H9 (cell line): ENCODE measurements at regions not wholly inside any gene's neighbourhood (a gene's known extent, or its start where the extent isn't known, plus 50 kb on each side); places are given as distances from the start of the nearest gene placed in this dataset.

Source experiments
- DNase-seq: peaks from one replicate; pipeline ENCODE4 v3.0.0-alpha.2; 2017
- H2AFZ ChIP-seq: one replicate; pipeline ENCODE4 v1.6.1; 2013; ENCODE audit warnings: mild to moderate bottlenecking, low read length, control low read depth, moderate library complexity
- H2AK5ac ChIP-seq: 2 replicates; pipeline ENCODE4 v1.6.1; 2013; ENCODE audit warnings: low read length, control low read depth, mixed read lengths; ENCODE audit not compliant: insufficient read length
- H2BK120ac ChIP-seq: one replicate; pipeline ENCODE4 v1.6.1; 2013; ENCODE audit warnings: low read depth, mild to moderate bottlenecking, low read length, control low read depth, inconsistent platforms; ENCODE audit not compliant: poor library complexity, severe bottlenecking
- H2BK12ac ChIP-seq: 2 replicates; pipeline ENCODE4 v1.6.1; 2013; ENCODE audit warnings: low read length, control low read depth, mixed read lengths, low read depth; ENCODE audit not compliant: insufficient read length
- H2BK15ac ChIP-seq: 2 replicates; pipeline ENCODE4 v1.6.1; 2013; ENCODE audit warnings: low read depth, low read length, control low read depth
- H2BK20ac ChIP-seq: one replicate; pipeline ENCODE4 v1.6.1; 2013; ENCODE audit warnings: low read depth, mild to moderate bottlenecking, low read length, control low read depth, inconsistent platforms; ENCODE audit not compliant: poor library complexity, severe bottlenecking
- H2BK5ac ChIP-seq: 2 replicates; pipeline ENCODE4 v1.6.1; 2013; ENCODE audit warnings: low read length, control low read depth, mixed read lengths; ENCODE audit not compliant: insufficient read length
- H3K14ac ChIP-seq: 2 replicates; pipeline ENCODE4 v1.6.1; 2013; ENCODE audit warnings: low read length, control low read depth; ENCODE audit not compliant: insufficient read depth
- H3K18ac ChIP-seq: 2 replicates; pipeline ENCODE4 v1.6.1; 2013; ENCODE audit warnings: low read depth, mild to moderate bottlenecking, mixed read lengths, low read length, control low read depth; ENCODE audit not compliant: insufficient read length
- H3K23ac ChIP-seq: 2 replicates; pipeline ENCODE4 v1.6.1; 2013; ENCODE audit warnings: low read length, control low read depth, mixed read lengths, low read depth; ENCODE audit not compliant: insufficient read length
- H3K23me2 ChIP-seq: 2 replicates; pipeline ENCODE4 v1.6.1; 2013; ENCODE audit warnings: low read depth, mild to moderate bottlenecking, mixed read lengths, low read length, control low read depth; ENCODE audit not compliant: insufficient read length, poor library complexity, severe bottlenecking
- H3K27ac ChIP-seq: 2 replicates; pipeline ENCODE4 v1.5.1; 2013; ENCODE audit warnings: low read length, control low read depth, mixed read lengths, low read depth; ENCODE audit not compliant: insufficient read length
- H3K27me3 ChIP-seq: 2 replicates; pipeline ENCODE4 v1.6.1; 2013; ENCODE audit warnings: low read length, control low read depth, inconsistent platforms; ENCODE audit not compliant: insufficient read depth
- H3K4ac ChIP-seq: 2 replicates; pipeline ENCODE4 v1.6.1; 2013; ENCODE audit warnings: low read depth, mild to moderate bottlenecking, control low read depth, inconsistent platforms, low read length, moderate library complexity
- H3K4me1 ChIP-seq: 2 replicates; pipeline ENCODE4 v1.6.1; 2013; ENCODE audit warnings: low read length, control low read depth, inconsistent platforms; ENCODE audit not compliant: insufficient read depth
- H3K4me2 ChIP-seq: 2 replicates; pipeline ENCODE4 v1.6.1; 2013; ENCODE audit warnings: low read length, control low read depth, mixed read lengths; ENCODE audit not compliant: insufficient read length, insufficient read depth
- H3K56ac ChIP-seq: 2 replicates; pipeline ENCODE4 v1.6.1; 2013; ENCODE audit warnings: low read depth, mild to moderate bottlenecking, mixed read lengths, low read length, control low read depth; ENCODE audit not compliant: insufficient read length
- H3K79me1 ChIP-seq: 2 replicates; pipeline ENCODE4 v1.6.1; 2013; ENCODE audit warnings: low read depth, mild to moderate bottlenecking, moderate library complexity, low read length, control low read depth, inconsistent platforms; ENCODE audit not compliant: insufficient read depth, poor library complexity, severe bottlenecking
- H3K79me2 ChIP-seq: 2 replicates; pipeline ENCODE4 v1.6.1; 2013; ENCODE audit warnings: low read length, control low read depth, inconsistent platforms; ENCODE audit not compliant: insufficient read depth
- H3K9ac ChIP-seq: 2 replicates; pipeline ENCODE4 v1.6.1; 2013; ENCODE audit warnings: low read length, control low read depth, mixed read lengths; ENCODE audit not compliant: insufficient read length; ENCODE audit errors: extremely low read depth
- H3K9me3 ChIP-seq: one replicate; pipeline ENCODE4 v1.6.1; 2013; ENCODE audit warnings: low read depth, low read length, inconsistent platforms; ENCODE audit not compliant: control insufficient read depth
- H3T11ph ChIP-seq: one replicate; pipeline ENCODE4 v1.6.1; 2013; ENCODE audit warnings: mild to moderate bottlenecking, low read length, control low read depth, inconsistent platforms
- H4K20me1 ChIP-seq: one replicate; pipeline ENCODE4 v1.6.1; 2013; ENCODE audit not compliant: control insufficient read depth, insufficient read length, insufficient read depth
- H4K5ac ChIP-seq: 2 replicates; pipeline ENCODE4 v1.6.1; 2013; ENCODE audit warnings: low read depth, mild to moderate bottlenecking, mixed read lengths, low read length, control low read depth; ENCODE audit not compliant: insufficient read length
- H4K8ac ChIP-seq: replicated peaks from 2 replicates; pipeline ENCODE4 v1.6.1; 2013; ENCODE audit warnings: low read length, control low read depth, mixed read lengths, low read depth; ENCODE audit not compliant: insufficient read length
- H4K91ac ChIP-seq: 2 replicates; pipeline ENCODE4 v1.6.1; 2013; ENCODE audit warnings: low read depth, mild to moderate bottlenecking, moderate library complexity, mixed read lengths, low read length, control low read depth; ENCODE audit not compliant: insufficient read length
- H3K27ac Mint-ChIP-seq, 3 experiments: 2 replicates in 2 of 3; 3 replicates in 1 of 3; pipeline ENCODE4 v1.8.0; 2020 to 2021; ENCODE audit warnings: mixed read lengths in 3 of 3, mild to moderate bottlenecking in 1 of 3, moderate library complexity in 1 of 3
- H3K27me3 Mint-ChIP-seq: 2 replicates; pipeline ENCODE4 v1.8.0; 2021; ENCODE audit warnings: low read depth, mild to moderate bottlenecking, moderate library complexity, mixed read lengths
- H3K36me3 Mint-ChIP-seq, 3 experiments: 2 replicates in 2 of 3; 3 replicates in 1 of 3; pipeline ENCODE4 v1.8.0; 2020 to 2021; ENCODE audit warnings: low read depth in 3 of 3, mixed read lengths in 3 of 3; ENCODE audit not compliant: insufficient read depth in 1 of 3
- H3K4me1 Mint-ChIP-seq, 2 experiments: 2 replicates each; pipeline ENCODE4 v1.8.0; 2020; ENCODE audit warnings: mixed read lengths in 2 of 2
- H3K4me3 Mint-ChIP-seq, 2 experiments: 2 replicates in 1 of 2; 3 replicates in 1 of 2; pipeline ENCODE4 v1.8.0; 2020 to 2021; ENCODE audit warnings: mild to moderate bottlenecking in 2 of 2, mixed read lengths in 2 of 2, moderate library complexity in 1 of 2
- H3K9me3 Mint-ChIP-seq, 2 experiments: 2 replicates in 1 of 2; 3 replicates in 1 of 2; pipeline ENCODE4 v1.8.0; 2020; ENCODE audit warnings: mild to moderate bottlenecking in 2 of 2, mixed read lengths in 2 of 2, moderate library complexity in 1 of 2
- CTCF ChIP-seq: fragments of 200-600 bp; sonication (generic); conservative IDR thresholded peaks from 3 replicates; pipeline ENCODE4 v1.8.0; 2021; ENCODE audit warnings: antibody characterized with exemption, mild to moderate bottlenecking
- WGBS: extraction: QIAGEN DNeasy Blood & Tissue Kit; methylation state at CpG from one replicate; pipeline ENCODE4 v1.1.7; 2013; ENCODE audit warnings: missing lambda C conversion rate, low lambda C conversion rate, mixed read lengths; ENCODE audit not compliant: insufficient read length; ENCODE audit errors: extremely low coverage; 5-methylcytosine and 5-hydroxymethylcytosine counted together

- Histone ChIP-seq H3K4ac (no peak overlapping the region), H2BK120ac (no peak overlapping the region), H3K79me1 (no peaks in the 10 kb centered on the region), H2BK20ac (no peak overlapping the region), H2AK5ac (no peak overlapping the region), H4K8ac (no peak overlapping the region), H4K20me1 (no peaks in the 10 kb centered on the region), H3K4me1 (peaks cover 4% of the 10 kb centered on the region; the same call in 1 of the 2 replicates), H3K27me3 (no peaks in the 10 kb centered on the region), H3T11ph (no peak overlapping the region), H3K9ac (no peak overlapping the region), H3K4me2 (no peak overlapping the region), H3K23ac (no peak overlapping the region), H3K14ac (no peak overlapping the region), H3K56ac (no peak overlapping the region), H2BK5ac (no peak overlapping the region), H4K91ac (no peak overlapping the region), H3K23me2 (no peaks in the 10 kb centered on the region), H3K79me2 (no peaks in the 10 kb centered on the region), H3K27ac (no peak overlapping the region), H2BK15ac (no peak overlapping the region), H2BK12ac (no peak overlapping the region), H3K18ac (no peak overlapping the region), H2AFZ (no peak overlapping the region), H4K5ac (no peak overlapping the region), H3K9me3 (no peaks in the 10 kb centered on the region)
- WGBS: no CpG with 5 or more reads among the region's 5 CpGs
- Mint-ChIP-seq H3K36me3 (no peaks in the 10 kb centered on the region), H3K4me1 (peaks cover 19 to 20% of the 10 kb centered on the region in 2 experiments), H3K27me3 (peaks cover 17% of the 10 kb centered on the region), H3K9me3 (peaks cover 9 to 14% of the 10 kb centered on the region in 2 experiments; a peak in 2 of 5 replicates), H3K27ac (no peak overlapping the region), H3K4me3 (no peak overlapping the region)
- TF ChIP-seq CTCF: no peak
- no peak for DNase-seq
Measured at GRCh38 chr1:5458248-5458647, 534.0 kb downstream of the NPHP4 start.
